HG03039 (cell line): ENCODE measurements at regions not wholly inside any gene's neighbourhood (a gene's known extent, or its start where the extent isn't known, plus 50 kb on each side); places are given as distances from the start of the nearest gene placed in this dataset.
A peak's percentile ranks its signal among the peaks of the same experiment; 100 is the strongest.

Experiments used
- ATAC-seq: cut with Tn5 transposase; IDR thresholded peaks from one replicate; pipeline ENCODE4 v1.9.1; 2021; ENCODE audit warnings: mild to moderate bottlenecking, moderate library complexity; ENCODE audit not compliant: unreplicated experiment

DNA sequence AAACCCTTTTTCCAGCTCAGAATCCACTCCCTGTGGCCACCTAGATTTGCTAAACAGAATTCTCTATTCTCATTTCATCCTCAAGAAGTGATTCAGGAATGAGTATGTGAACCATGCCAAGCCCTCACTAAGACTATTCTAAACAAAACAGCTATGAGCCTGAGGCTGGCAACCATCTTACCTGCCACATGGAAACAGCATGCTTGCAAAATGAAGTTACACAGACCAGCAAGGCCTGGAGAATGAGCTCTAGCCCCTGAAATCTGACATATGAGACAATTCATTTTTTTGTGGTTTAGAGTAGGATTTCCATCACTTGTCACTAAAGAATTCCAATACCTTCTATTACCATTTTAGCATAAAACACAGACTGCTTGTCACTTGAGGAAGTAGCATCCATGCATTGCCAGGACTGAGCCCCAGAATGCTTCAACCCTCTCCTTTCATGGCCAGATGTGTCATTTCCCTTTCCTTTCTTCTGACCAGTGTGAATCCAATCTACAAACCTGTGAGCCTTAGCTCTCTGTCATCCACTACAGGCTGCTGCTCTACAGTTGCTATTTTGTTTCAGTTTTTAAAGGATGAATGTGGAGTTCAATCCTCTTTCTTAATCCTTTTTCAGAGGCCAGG lies 744.3 kb upstream of the ACVR2A start:
- ATAC-seq = no peak

DNA sequence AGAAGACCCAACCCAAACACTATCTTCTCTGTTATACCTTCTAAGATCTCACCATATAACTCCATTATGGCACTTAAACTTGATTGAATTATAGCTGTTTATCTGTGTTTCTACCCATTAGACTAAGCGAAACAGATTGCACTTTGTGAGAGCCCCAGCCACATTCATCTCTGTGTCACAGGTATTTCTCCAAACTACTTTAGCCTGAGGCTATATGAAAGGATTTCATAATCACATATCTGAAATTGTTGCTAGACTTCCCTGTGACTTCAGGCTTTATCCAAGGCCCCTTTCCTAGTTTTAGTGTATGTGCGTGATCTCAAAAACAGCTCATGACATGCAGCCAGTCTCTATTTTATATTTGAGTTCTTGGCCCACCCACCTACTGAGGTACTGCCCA lies 745.0 kb upstream of the ACVR2A start:
- no peak for ATAC-seq

DNA sequence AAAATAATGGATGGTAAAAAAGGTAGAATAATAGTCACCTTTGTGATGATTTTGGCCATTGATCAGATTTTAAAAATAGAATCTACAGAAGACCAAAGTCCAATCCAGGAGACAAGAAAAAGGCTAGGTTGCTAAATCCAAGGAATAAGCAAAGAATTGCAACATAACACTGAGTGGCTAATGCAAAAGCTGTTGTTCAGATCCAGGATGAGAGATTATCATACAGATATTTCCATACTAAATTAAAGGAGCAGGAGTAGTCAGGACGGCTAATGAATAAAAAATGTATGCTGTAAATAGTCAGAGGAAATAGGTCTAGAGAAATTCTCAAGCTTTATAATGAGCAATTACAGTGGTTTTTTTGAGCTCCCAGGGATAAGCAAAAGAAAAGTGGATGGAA lies 745.9 kb upstream of the ACVR2A start:
- no peak for ATAC-seq

DNA sequence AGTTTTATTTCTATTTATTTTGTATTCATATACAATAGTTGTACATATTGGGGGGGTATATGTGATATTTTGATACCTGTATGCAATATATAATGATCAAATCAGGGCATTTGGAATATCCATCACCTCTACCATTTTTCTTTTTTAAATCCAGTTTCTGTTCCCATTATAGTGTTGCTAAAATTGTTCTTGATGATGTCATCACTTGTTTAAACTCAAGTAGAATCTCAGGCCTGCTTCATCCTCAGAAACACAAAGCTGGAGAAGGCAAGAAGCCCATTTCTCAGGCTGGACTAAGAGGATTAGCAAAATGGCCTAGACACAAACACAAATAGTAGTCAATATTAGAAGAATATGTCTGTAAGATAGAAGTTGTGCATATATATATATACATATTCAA lies 747.1 kb upstream of the ACVR2A start:
- no peak for ATAC-seq

GRCh38 chr2:147096671-147097070 lies 748.2 kb upstream of the ACVR2A start:
- ATAC-seq = no peak

GRCh38 chr2:147095376-147095775 lies 749.5 kb upstream of the ACVR2A start:
- no peak for ATAC-seq

GRCh38 chr2:147094077-147094476 lies 750.8 kb upstream of the ACVR2A start:
- no peak for ATAC-seq

GRCh38 chr2:147092266-147092665 lies 752.6 kb upstream of the ACVR2A start:
- no peak for ATAC-seq

DNA sequence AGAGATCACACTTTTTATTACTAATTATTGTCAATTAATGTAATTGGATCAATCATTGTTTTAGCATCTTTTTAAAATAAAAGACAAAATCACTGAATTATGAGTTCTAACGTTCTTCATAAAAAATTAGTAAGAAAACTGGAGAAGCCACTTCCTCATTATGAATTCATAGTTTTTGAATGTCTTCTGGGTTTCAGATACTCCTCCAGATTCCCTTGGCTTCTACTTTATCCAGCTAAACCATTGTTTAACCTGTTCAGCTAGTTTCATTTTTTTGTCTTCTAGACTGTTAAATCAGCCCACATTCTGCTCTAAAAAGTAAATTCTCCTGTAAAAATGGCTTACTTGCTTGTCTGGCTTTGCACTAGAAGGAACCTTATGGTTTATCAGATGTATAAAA lies 753.4 kb upstream of the ACVR2A start:
- ATAC-seq = no peak

DNA sequence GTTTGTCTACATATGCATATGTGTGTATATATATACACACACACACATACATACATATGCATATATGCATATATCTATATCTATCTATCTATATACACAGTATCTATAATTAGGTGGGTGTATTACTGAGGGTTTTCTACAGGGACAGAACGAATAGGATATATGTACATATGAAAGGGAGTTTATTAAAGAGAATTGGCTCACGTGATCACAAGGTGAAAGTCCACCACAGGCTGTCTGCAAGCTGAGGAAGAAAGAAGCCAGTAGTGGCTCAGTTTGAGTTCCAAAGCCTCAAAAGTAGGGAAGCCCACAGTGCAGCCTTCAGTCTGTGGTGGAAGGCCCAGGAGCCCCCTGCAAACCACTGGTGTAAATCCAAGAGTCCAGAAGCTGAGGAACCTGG lies 756.0 kb upstream of the ACVR2A start:
- no peak for ATAC-seq

GRCh38 chr2:147086715-147087114 lies 758.1 kb upstream of the ACVR2A start:
- no peak for ATAC-seq

GRCh38 chr2:147083664-147084063 lies 761.2 kb upstream of the ACVR2A start:
- ATAC-seq = no peak

GRCh38 chr2:147082850-147083522 lies 761.8 kb upstream of the ACVR2A start:
- ATAC-seq = peak; percentile 70

- no peak for ATAC-seq
Observed at GRCh38 chr2:147081831-147082230, 763.0 kb upstream of the ACVR2A start.

DNA sequence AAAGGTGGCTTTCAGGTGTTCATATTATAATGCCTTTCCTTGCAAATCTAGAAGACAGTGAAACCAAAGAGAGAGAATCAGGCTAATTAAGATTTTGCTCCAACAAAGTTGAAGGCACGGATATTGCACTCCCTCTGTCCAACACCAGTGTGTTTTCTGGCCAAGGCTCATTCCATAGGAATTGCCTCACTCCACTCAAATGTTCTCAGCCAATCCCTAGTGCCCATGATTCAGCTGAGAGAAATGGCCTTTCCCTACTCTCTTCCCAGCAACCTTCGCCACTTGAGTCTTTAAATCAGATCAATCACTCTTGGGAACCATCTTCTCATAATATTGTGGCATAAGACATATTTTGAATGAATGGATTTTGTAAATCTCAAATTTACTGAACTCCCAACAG lies 768.2 kb upstream of the ACVR2A start:
- no peak for ATAC-seq

DNA sequence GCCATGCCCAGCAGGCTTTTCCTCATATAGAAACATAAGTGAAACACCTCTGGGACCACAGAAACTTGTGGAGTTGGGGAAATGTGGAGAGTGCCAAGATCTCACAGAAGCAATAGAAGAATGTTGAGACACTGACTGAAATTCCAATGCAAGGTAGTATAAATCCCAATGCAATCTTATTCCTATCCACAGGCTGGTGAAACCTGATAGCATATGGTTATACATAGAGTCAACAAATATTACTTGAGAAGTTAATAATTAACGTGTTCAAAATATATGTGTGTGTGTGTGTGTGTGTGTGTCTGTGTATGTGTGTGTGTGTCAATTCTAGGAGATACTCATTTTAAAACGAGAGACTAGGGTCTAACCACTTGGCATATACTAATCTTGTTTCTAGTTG lies 776.8 kb upstream of the ACVR2A start:
- no peak for ATAC-seq

GRCh38 chr2:147067136-147067535 lies 777.7 kb upstream of the ACVR2A start:
- no peak for ATAC-seq

DNA sequence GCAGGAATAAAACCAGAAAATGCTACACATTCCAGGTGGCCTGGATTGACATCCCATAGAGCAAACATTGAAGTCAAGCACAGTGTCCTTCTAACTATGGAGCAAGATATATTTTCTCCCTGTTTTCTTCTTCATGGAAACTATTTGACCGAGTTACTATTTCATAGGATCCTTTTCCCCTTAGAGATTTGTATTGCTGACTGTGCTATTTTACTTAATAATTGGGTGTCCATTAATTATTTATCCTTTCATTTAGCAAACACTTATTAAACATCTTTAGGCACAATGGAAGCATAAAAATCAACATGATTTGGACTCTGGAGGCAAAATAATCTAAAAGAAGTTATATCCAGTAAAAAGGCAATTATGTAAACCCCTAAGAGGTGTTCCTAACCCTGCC lies 782.8 kb upstream of the ACVR2A start:
- no peak for ATAC-seq

DNA sequence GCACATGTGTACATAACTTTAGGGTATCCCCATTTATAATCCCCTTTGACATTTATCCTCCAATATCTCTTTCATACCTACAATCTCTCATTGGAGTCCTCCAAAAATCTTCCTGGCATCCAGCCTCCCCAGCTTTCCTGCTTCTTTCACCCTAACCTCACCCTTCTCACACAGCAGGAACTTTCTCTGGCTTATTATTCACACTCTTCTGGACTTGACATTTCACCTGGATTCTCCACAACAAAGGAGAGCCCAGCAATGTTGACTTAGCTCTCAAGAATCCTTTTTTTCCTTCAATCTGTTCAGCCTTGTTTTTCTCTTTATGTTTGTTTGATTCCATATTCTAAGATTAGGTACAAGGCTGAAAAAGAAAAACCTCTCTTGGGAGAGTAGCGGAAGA lies 783.6 kb upstream of the ACVR2A start:
- ATAC-seq = no peak

DNA sequence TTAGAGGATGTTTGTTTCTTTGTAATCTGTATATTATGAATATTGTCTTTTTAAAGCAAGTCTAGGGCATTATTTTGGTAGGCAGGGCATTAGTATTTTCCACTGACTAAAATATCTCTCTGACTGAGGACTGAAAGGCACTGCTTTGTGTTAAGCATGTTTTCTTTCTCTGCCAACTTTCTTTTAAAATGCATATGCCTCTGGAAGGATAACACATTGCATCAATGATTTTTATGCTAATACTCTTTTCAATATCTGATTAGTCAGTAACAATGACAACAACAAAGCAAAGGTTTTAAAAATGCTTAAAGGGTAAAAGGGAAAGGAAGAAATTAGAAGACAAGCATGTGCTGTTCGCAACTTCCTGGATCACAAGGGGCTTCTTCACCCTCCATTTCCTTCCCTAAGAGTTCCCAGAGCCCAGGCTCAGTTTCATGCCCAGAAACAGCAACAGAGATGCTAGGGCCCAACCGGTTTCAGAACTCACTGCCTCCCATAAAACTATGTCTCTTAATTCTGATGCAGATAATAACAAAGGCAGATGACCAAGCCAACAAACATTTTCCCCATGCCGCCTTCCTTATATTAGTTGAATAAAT lies 786.8 kb upstream of the ACVR2A start:
- ATAC-seq = no peak

- no peak for ATAC-seq
Observed at GRCh38 chr2:147051814-147052213, 793.0 kb upstream of the ACVR2A start.

DNA sequence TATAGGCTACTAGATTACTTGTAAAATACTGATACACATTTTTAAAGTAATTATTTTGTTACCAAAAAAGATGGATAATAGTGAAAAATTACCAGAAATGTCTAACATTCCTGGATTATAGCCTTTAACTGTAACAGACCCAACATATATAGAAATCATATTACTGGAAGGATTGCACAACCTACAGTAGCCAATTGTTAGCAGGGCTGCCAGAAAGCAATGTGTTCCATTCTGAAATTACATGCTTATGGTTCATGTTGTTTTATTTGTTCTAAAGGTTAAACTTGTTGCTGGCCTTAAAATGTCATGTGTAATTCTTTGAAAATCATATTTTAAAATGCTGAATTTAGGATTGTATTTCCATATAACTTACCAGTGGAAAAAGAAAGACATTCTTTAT lies 793.6 kb upstream of the ACVR2A start:
- no peak for ATAC-seq

DNA sequence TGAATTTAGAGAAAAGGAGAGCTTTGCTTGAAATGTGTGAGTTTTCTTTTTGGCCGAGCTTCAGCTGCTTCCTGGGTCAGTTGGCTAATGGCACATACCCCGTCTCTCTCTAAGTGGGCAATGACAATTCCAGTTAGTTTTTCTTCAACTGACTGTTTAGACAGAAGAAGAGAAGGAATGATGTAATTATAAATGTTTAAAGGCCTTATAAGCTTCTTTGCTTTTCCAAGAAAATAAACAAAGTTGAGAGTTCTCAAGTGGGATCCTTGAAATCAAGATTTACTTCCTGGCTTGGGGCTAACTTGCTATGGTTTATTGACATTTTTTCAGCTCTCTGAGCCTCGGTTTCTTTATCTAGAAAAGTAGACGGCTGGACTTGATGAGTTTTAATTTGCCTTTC lies 794.9 kb upstream of the ACVR2A start:
- ATAC-seq = no peak
